KOPT-K1 (cell line): ENCODE measurements at regions not wholly inside any gene's neighbourhood (a gene's known extent, or its start where the extent isn't known, plus 50 kb on each side); places are given as distances from the start of the nearest gene placed in this dataset.

Experiments
- H3K27ac ChIP-seq: fragments of 200-600 bp; sonication (generic); 2 replicates; pipeline ENCODE4 v1.5.1; 2016; ENCODE audit warnings: antibody characterized with exemption, mild to moderate bottlenecking, low read depth, low read length; ENCODE audit not compliant: poor library complexity, severe bottlenecking
- H3K36me3 ChIP-seq: fragments of 200-600 bp; sonication (generic); 2 replicates; pipeline ENCODE4 v1.5.1; 2017; ENCODE audit warnings: antibody characterized with exemption, mild to moderate bottlenecking, low read length, moderate library complexity; ENCODE audit not compliant: insufficient read depth
- H3K9me3 ChIP-seq: fragments of 200-600 bp; sonication (generic); 2 replicates; pipeline ENCODE4 v1.5.1; 2017; ENCODE audit warnings: antibody characterized with exemption, low read length, mild to moderate bottlenecking; ENCODE audit not compliant: insufficient read depth, poor library complexity, severe bottlenecking

- Histone ChIP-seq H3K9me3 (no peaks in the 10 kb centered on the region), H3K36me3 (no peaks in the 10 kb centered on the region), H3K27ac (no peak overlapping the region)
Observed at GRCh38 chr2:239745386-239746227, 279.5 kb downstream of the NDUFA10 start.

GRCh38 chr2:239744706-239745340 is 280.3 kb downstream of the NDUFA10 start:
- H3K9me3 ChIP-seq = no peaks in the 10 kb centered on the region
- H3K27ac ChIP-seq = no peak overlapping the region
- no peaks in the 10 kb centered on the region for H3K36me3 ChIP-seq

GRCh38 chr2:239743206-239743605 is 281.9 kb downstream of the NDUFA10 start:
- no peaks in the 10 kb centered on the region for H3K9me3 ChIP-seq
- no peaks in the 10 kb centered on the region for H3K36me3 ChIP-seq
- H3K27ac ChIP-seq = no peak overlapping the region

GRCh38 chr2:239742377-239742776 is 282.8 kb downstream of the NDUFA10 start:
- H3K36me3 ChIP-seq = no peaks in the 10 kb centered on the region
- no peaks in the 10 kb centered on the region for H3K9me3 ChIP-seq
- no peak overlapping the region for H3K27ac ChIP-seq

- Histone ChIP-seq H3K36me3 (no peaks in the 10 kb centered on the region), H3K9me3 (peaks cover 3% of the 10 kb centered on the region), H3K27ac (no peak overlapping the region)
Observed at GRCh38 chr2:239739206-239739605, 285.9 kb downstream of the NDUFA10 start.

- peaks cover 10% of the 10 kb centered on the region for H3K9me3 ChIP-seq
- H3K27ac ChIP-seq = no peak overlapping the region
- no peaks in the 10 kb centered on the region for H3K36me3 ChIP-seq
Observed at GRCh38 chr2:239738159-239738558, 287.0 kb downstream of the NDUFA10 start.

- Histone ChIP-seq H3K27ac (no peak overlapping the region), H3K36me3 (no peaks in the 10 kb centered on the region), H3K9me3 (peaks cover 10% of the 10 kb centered on the region)
Observed at GRCh38 chr2:239737144-239737463, 288.0 kb downstream of the NDUFA10 start.

- no peaks in the 10 kb centered on the region for H3K36me3 ChIP-seq
- no peak overlapping the region for H3K27ac ChIP-seq
- peaks cover 10% of the 10 kb centered on the region for H3K9me3 ChIP-seq
Observed at GRCh38 chr2:239736358-239737143, 288.6 kb downstream of the NDUFA10 start.

GRCh38 chr2:239735829-239736357 is 289.2 kb downstream of the NDUFA10 start:
- Histone ChIP-seq H3K27ac (no peak overlapping the region), H3K9me3 (peaks cover 10% of the 10 kb centered on the region), H3K36me3 (no peaks in the 10 kb centered on the region)

- H3K27ac ChIP-seq = no peak overlapping the region
Observed at GRCh38 chr2:239735131-239735828, 289.9 kb downstream of the NDUFA10 start.

GRCh38 chr2:239734436-239735005 is 290.6 kb downstream of the NDUFA10 start:
- peaks cover 10% of the 10 kb centered on the region for H3K9me3 ChIP-seq
- H3K27ac ChIP-seq = no peak overlapping the region
- no peaks in the 10 kb centered on the region for H3K36me3 ChIP-seq

More at GRCh38 chr2:239735131-239735828, 289.9 kb downstream of the NDUFA10 start:
- Histone ChIP-seq H3K36me3 (no peaks in the 10 kb centered on the region), H3K9me3 (peaks cover 10% of the 10 kb centered on the region)

- Histone ChIP-seq H3K36me3 (no peaks in the 10 kb centered on the region), H3K27ac (no peak overlapping the region), H3K9me3 (peaks cover 10% of the 10 kb centered on the region)
Observed at GRCh38 chr2:239732666-239733010, 292.5 kb downstream of the NDUFA10 start.

GRCh38 chr2:239731998-239732665 is 293.0 kb downstream of the NDUFA10 start:
- H3K9me3 ChIP-seq = peaks cover 10% of the 10 kb centered on the region
- no peaks in the 10 kb centered on the region for H3K36me3 ChIP-seq

GRCh38 chr2:239731422-239731821 is 293.7 kb downstream of the NDUFA10 start:
- peaks cover 10% of the 10 kb centered on the region for H3K9me3 ChIP-seq
- no peak overlapping the region for H3K27ac ChIP-seq
- no peaks in the 10 kb centered on the region for H3K36me3 ChIP-seq

More at GRCh38 chr2:239731998-239732665, 293.0 kb downstream of the NDUFA10 start:
- H3K27ac ChIP-seq = no peak overlapping the region
